HG03159 (cell line): ENCODE measurements at regions not wholly inside any gene's neighbourhood (a gene's known extent, or its start where the extent isn't known, plus 50 kb on each side); places are given as distances from the start of the nearest gene placed in this dataset.
"Not testable (repeated sequence)": the region's sequence is repeated elsewhere in the genome, so short reads cannot be mapped to it uniquely, and the experiment has no call there.

Source experiments
- ATAC-seq: cut with Tn5 transposase; IDR thresholded peaks from one replicate; pipeline ENCODE4 v1.9.1; 2021; ENCODE audit warnings: mild to moderate bottlenecking, moderate library complexity; ENCODE audit not compliant: unreplicated experiment

DNA sequence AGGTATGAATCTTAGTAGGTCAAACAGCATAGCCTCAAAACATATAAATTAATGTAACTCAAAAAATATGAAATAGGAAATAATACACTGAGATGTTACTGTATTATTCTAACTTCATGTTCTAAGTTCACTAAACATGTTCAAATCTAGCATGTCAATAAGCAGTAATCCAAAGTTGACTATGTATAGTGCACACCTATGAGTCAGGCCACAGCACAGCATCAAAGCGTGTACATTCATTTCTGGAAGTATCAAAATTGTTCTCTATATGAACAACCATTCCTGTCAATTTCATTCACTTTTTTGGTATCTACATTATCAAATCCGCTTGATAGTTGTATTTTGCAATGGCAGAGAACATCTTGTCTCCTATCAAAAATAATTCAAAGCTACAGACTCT, 418.9 kb upstream of the POM121L12 start:
- no peak for ATAC-seq

DNA sequence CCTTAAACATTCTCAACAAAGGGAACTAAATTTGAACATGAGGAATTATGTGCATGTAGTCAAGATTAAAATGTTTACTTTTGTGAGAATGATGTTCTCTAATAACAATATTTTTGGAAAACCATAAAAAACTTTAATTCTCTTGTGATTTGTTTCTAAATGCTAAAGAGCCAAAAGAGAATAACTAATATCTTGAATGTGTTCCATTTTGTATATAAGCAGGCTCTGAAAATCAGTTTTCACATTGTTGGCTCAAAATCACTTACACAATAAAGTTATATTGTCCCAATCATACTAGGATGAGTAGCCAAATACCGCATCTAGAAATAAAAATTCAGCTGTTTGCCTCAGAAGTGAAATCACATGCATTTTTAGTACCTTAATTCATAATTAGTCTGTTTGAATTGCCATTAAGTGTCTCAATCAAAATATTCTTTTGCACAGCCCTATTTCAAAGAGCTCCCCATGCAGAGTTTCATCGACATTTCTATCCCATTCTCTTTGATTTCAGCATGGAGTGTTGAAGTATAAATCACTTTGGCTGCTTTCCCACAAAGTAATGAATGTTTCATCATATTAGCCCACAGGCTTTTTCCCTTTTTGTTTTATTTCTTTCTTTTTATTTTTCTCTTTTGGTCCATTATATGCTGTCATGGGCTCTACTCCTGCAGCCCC, 420.3 kb upstream of the POM121L12 start:
- no peak for ATAC-seq

- ATAC-seq, result no peak
Measured at GRCh38 chr7:52609511-52609910, 425.9 kb upstream of the POM121L12 start.

DNA sequence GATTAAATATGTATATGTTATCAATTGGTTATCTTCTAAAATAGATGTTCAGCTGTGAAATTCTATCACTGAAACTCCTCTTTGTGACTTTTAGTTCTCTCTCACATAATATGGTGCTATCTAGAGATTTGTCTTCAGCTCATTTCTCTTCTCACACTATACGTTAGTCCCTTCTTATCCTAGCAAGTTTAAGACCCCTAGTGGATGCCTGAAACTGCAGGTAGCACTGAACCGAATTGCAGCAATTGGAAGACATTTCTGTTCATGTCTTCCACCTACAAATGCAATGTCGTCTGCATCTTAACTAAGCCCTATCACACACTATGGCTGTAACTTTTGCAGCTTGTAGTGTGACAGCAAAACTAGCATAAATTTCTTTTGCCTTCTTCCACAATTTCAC, 442.7 kb upstream of the POM121L12 start:
- no peak for ATAC-seq

- no peak for ATAC-seq
Measured at GRCh38 chr7:52586704-52587103, 448.7 kb upstream of the POM121L12 start.

DNA sequence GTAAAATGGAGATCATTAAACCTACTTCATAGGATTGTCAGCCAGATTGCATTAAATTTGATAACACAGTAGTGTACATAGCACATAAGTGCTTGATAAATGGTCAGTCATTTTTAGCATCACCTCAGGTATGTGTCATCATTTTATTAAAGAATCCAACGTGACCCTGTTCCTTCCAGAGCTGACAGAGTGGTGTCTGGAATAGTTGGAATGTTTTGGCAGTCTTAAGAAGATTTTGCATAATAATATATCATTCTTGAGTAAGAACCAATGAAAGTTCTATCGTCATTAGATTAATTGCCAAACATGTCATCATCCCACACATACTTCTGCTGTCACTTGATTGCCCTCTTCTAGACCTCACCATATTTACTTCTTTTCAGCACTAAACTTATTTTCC, 451.4 kb upstream of the POM121L12 start:
- no peak for ATAC-seq

DNA sequence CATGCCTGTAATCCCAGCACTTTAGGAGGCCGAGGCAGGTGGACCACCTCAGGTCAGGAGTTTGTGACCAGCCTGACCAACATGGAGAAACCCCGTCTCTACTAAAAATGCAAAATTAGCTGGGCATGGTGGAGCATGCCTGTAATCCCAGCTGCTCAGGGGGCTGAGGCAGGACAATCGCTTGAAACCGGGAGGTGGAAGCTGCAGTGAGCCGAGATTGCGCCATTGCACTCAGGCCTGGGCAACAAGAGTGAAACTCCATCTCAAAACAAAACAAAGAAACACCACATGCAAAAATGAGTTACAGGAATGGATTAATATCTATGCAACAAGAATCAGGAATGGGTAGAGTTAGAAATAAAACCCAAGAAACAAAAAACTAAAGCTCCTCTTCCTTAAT, 462.3 kb upstream of the POM121L12 start:
- not testable (repeated sequence) for ATAC-seq

- ATAC-seq, result no peak
Measured at GRCh38 chr7:52571026-52571425, 464.4 kb upstream of the POM121L12 start.

GRCh38 chr7:52569151-52569550, 466.3 kb upstream of the POM121L12 start:
- no peak for ATAC-seq

- no peak for ATAC-seq
Measured at GRCh38 chr7:52565974-52566373, 469.5 kb upstream of the POM121L12 start.

GRCh38 chr7:52555805-52556204, 479.6 kb upstream of the POM121L12 start:
- no peak for ATAC-seq

DNA sequence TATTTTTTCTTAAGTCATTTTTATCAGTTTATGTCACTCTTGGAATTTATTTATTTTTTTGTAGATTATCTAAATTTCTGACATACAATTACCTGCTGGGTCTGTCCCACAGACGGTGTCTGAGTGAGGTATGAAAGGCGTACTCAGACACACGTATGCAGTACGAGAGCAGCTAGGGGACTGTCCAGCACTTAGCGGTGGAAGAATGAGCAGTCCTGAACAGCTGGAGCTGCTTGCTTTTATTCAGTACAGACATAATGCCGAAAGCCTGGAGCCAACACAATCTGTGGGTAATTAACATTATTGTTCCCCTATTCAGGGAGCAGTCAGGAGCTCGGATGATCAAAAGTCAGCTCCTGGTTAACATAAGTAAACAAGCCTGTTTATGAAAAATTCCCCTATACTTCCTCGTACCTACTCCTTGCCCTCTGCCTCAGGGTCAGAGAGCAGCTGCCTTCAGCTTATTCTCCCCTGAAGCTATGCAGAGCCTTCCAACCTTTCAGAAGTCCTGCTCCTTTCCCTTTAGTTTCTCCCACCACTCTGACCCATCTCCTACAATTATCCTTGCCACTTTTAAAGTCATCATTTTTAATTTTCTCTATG, 488.0 kb upstream of the POM121L12 start:
- no peak for ATAC-seq

DNA sequence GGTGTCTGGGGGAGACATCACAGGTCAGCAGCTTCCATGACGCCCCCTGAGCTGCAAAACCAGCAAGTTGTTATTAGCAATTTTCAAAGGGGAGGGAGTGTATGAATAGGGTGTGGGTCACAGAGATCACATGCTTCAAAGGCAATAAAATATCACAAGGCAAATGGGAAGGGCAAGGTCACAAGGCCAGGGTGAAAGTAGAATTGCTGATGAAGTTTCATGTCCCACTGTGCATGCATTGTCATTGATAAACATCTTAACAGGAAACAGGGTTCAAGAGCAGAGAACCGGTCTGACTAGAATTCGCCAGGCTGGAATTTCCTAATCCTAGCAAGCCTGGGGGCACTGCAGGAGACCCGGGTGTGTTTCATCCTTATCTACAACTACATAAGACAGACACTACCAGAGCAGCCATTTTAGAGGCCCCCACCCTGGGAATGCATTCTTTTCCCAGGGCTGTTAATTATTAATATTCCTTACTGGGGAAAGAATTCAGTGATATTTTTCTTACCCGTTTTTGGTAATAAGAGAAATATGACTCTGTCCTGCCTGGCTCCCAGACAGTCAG, 494.2 kb upstream of the POM121L12 start:
- not testable (repeated sequence) for ATAC-seq

- ATAC-seq, result no peak
Measured at GRCh38 chr7:52540041-52540440, 495.4 kb upstream of the POM121L12 start.

GRCh38 chr7:52539414-52539813, 496.0 kb upstream of the POM121L12 start:
- no peak for ATAC-seq

- ATAC-seq, result no peak
Measured at GRCh38 chr7:52537051-52537450, 498.4 kb upstream of the POM121L12 start.

GRCh38 chr7:52525772-52526341, 509.6 kb upstream of the POM121L12 start:
- no peak for ATAC-seq

GRCh38 chr7:52518869-52519268, 516.6 kb upstream of the POM121L12 start:
- ATAC-seq, result no peak

DNA sequence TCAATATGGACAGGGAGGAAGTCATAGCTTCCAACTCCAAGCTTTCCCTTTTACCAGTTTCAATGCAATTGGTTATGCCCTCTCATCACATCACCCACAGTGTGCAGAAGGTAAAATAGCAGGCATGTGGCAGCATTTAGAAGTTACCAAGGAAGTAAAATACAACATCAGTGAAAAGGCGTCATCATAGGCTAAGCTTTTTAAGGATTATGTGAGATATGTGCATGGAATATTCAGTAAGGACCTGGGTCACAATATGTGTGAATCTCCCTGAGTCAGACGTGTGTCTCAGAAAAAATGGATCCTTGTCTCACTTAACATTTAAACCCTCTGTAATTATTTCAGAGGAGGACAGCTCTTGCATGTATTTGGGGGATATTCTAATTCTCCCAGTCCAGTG, 522.8 kb upstream of the POM121L12 start:
- no peak for ATAC-seq

GRCh38 chr7:52507546-52508255, 527.7 kb upstream of the POM121L12 start:
- ATAC-seq, result no peak

DNA sequence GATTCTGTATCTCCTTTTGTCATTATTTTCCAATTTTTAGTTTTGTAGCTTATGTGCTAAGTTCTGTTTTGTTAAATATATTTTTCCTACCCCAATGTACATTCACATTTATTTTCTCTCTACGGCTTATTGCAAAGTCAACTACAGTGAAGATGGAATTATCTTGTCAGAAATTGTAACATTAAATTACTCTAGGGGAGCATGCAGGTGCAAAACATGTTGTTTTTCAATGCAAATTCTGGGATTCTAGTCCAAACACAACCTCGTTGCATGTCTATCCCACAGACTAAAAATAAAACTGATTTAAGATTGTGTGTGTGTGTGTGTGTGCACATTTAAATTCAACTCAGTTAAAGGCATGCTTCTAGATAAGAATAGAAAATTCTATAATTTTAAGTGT, 529.1 kb upstream of the POM121L12 start:
- no peak for ATAC-seq

GRCh38 chr7:52504561-52504960, 530.9 kb upstream of the POM121L12 start:
- ATAC-seq, result no peak
